ENCODE measurements at regions not wholly inside any gene's neighbourhood (a gene's known extent, or its start where the extent isn't known, plus 50 kb on each side); places are given as distances from the start of the nearest gene placed in this dataset.
"Not testable (repeated sequence)": the region's sequence is repeated elsewhere in the genome, so short reads cannot be mapped to it uniquely, and the experiment has no call there.

DNA sequence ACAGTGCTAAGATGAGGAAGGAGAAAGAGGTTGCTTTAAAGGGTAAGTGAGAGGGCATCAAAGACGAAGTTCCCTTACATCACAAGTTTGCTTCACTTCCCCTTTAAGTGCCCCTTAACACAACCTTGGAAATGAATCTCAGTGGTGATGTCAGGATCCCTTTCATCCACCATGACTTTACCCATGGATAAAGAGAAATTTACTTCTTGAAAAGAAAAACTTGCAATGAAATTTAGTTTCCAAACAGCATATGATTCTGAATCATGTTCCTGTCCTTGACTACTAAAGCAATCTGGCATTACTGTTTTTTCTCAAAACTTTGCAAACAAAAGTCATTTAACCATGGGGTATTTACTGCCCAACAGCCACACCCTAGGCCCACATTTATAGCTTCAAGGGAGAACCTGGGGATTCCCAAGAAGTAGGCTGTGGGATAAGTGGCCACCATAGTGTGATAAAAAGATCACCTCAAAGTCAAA, 135.9 kb downstream of the ITGB8 start:
- no peak for DNase-seq

DNA sequence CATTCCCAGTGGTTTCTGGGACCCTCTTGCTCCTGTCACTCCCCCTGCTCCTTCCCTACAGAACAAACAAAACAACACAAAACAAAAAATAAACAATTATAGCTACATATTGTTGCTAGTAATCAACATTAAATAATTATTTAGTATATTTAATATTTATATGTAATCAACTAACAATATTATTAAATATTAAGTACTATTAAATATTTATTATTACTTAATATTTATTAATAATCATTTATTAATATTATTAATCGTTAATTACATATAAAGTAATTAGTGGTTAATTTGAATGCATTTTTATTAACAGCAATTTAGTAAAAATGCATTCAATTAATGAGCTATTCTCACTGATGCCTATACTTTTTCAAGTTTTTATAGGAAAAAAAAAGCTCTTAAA, 139.4 kb downstream of the ITGB8 start:
- no peak for DNase-seq

GRCh38 chr7:20470726-20471125, 140.0 kb downstream of the ITGB8 start:
- no peak for DNase-seq

GRCh38 chr7:20474249-20474648, 141.2 kb upstream of the ABCB5 start:
- no peak for DNase-seq

DNA sequence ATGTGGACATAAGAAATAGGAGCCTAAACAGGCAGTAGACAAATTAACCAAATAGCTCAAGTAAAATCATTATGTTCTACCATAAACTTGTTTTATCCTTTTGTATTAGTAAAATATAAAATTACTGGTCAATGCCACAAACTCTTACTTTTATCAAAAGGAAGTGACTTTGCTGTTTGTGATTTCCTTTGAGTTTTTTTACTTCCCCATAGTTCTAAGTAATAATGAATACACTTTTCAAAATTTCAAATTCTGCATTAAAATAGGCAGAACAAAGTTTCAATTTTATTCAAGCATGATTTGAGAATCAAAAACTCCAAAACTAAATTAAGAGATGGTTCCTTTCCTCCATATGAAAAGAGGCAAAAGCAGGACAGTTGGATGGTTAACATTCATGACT, 139.7 kb upstream of the ABCB5 start:
- DNase-seq = no peak

DNA sequence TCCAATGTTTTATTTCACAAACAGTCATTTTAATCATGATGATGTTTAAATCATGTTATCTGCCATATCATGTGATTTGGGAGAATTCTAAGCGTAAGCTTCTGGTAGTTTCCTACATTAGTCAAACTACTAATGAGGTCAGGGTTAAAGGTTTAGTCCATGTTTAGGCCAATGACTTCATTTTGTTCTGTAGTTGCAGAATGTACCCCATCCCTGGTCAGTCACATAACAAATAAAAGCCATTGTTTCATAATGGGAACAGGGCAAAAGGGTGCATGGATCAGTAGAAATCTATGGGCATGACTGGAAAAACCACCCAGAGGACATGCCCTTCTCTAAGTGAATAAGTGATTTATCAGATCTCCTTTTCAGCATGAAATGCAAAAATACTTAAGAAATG, 138.4 kb upstream of the ABCB5 start:
- DNase-seq = no peak

DNA sequence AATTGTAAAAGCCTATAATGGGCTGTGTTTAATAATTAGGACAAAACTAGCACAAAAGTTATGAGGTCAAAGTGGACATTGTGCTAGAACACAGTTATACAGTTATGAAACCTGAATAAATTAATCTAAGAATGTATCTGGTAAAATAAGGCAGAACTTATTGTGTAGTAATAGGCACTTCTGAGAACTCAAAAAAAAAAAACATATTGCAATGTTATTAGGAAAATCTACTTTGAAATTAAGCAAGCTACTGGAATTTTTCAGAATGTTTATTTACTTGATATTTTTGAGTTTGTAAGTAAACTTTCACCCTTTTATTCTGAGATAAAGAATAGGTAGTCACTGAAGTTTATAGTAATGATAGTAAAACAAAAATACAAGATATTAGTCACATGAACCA, 135.8 kb upstream of the ABCB5 start:
- no peak for DNase-seq

DNA sequence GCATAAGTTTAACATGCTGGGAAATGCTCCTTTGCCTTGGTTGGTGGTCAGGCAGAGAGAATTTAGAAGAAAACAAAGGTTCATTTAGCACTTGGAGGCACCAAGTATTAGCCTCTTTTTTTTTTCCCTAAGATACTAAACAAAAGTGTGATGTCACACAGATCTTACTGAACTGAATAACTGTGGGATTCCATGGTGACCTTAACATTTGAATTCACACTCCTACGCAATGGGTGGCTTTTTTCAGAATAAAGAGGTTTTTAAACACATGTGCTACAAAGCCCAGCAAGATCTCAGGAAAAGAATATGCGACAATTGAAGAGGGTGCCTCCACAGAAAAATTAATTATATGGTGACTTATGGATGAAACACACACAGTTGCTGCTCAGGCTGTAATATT, 133.4 kb upstream of the ABCB5 start:
- DNase-seq = no peak

DNA sequence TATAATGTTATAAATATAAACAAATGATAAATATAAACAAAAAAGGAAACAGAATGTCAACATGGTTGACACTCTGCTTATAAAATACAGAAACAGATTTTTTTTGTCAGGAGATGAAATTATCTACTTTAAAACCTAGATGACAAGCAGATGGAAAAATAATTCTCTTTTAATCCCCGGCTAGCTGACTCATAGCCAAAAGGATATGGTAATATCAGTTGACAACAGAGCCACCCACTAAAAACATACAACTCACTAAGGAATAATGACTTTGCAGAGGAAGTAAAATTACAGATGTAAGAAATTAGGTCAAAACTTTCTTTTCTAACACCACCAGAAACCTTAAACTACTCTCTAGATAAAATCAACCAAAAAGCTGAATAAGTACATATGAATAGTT, 131.1 kb upstream of the ABCB5 start:
- no peak for DNase-seq

DNA sequence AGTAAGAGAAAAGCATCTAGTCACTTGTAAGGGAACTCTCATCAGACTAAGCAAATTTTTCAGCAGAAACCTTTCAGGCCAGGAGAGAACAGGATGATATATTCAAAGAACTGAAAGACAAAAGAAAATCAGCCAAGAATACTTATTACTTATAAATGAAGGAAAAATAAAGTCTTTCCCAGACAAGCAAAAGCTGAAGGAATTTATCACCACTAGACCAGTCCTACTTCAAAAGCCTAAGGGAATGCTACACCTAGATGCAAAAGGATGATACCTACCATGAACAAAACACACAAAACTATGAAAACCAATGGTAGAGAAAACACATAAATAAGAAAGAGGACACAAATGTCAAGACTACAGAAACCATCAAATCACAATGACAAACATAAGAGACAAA, 126.6 kb upstream of the ABCB5 start:
- DNase-seq = no peak

DNA sequence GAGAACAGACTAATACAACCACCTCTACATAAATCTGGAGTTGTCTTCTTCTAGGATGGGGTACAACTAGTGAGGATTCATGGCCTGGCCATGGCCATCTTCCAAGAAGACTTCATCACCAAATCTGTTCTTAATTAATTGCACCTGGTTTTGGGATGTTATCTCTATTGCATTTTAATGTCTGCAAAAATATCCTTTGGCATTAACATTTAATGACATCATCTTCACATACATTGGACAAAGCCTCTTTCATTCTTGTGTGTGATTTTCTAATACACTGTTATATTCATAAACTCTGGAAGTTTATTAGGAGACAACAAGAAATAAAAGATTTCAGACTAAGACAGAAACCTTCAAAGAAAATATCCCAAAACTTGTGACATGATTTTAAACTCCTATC, 124.2 kb upstream of the ABCB5 start:
- DNase-seq = no peak

DNA sequence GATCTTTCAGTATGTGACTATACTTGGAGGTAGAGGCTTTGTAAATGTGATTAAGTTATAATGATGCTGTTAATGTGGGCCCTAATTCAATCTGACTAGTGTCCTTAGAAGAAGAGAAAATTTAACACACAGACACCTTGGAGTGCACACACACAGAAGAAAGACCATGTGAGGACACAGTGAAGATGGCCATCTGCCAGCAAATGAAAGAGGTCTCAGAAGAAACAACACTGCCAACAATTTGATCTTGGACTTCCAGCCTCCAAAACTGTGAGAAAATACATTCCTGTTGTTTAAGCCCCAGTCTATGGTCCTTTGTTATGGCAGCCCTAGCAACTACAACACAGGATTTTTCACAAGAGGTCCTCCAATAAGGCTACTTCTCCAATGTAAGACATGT, 120.9 kb upstream of the ABCB5 start:
- no peak for DNase-seq

DNA sequence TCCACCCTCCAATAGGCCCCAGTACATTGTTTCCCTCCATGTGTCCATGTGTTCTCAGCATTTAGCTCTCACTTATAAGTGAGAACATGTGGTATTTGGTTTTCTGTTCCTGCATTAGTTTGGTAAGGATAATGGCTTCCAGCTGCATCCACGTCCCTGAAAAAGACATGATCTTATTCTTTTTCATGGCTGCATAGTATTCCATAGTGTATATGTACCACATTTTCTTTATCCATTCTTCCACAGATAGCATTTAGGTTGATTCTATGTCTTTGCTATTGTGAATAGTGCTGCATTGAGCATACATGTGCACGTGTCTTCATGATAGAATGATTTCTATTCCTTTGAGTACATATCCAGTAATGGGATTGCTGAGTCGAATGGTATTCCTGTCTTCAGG, 114.0 kb upstream of the ABCB5 start:
- DNase-seq = not testable (repeated sequence)

DNA sequence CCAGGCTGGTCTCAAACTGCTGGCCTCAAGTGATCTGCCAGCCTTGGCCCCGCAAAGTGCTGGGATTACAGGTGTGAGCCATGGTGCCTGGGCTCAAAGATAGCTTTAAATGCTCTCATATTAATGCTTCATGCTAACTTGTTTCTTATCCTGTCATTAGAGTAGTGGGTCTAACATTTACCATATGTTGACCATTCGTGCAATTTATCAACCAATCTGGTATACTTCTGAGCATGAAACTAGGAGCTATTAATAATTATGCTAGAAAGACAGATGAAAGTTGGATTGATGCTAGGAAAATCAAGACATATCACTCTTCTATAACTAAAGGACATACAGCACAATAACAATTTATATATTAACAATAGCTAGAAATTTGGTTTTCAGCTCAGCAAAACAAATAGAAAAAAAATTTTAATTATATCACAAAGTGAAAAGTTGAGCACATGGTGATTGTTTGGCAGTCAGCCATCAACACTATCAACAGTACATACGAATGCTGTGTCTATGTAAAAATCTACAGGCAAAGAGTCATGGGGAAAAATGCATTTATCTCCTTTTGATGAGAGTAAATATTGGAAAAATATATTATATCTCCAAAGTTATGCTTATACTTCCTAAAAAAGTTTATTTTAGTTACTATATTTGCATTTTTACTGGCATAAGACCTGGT, 112.1 kb upstream of the ABCB5 start:
- no peak for DNase-seq

DNA sequence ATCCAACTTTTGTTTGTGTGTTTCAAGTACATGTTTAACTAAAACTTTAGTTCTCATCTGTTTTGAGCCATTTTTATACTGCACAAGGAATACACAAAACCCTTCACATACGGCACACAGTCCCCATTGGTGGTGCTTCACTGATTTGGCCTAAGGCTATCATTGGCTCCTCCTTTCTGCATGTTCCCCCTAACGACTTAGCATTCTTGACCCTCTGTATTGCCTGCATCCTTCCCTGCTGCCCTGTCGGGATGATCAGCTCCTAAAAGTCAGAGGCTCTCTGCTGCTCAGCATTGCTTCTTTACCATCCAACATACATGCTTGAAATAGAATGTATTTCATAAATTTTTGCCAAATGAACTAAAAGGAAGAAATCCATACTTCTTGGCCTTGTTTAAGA, 111.4 kb upstream of the ABCB5 start:
- DNase-seq = no peak

DNA sequence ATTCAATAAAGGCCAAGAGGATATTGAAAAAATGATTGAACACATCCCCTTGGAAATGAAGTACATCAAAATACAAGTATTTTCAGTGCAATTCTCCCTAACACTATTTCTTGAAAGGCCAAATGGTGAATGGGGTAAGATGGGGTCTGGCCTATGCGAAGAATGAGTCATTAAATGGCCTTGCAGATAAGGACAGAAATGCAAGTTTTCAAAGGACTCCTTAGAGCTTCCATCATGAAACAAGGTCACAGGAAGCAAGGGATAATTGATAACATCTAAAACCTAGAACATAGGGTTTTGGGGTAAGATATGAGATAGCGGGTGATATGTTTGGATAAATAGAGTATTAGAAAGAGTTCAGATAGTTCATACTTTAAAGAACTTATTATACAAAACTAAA, 109.3 kb upstream of the ABCB5 start:
- DNase-seq = no peak

DNA sequence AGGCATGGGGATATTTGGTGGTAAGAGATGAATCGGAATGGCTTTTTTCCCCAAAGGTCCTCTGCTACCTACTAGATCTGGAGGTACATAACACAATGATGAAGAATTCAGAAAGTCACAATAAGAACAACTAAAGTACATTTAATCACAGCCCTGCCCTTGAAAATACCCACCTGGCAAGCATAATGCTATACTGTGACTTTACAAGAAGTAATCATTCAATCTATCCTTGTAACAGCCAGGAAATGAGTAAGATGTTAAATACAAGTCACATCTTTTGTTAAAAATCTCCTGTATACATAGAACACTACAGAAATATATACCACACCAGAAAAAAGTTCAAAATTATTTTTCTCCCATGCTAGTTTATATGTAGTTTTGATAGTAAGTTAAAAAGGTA, 108.3 kb upstream of the ABCB5 start:
- no peak for DNase-seq

- DNase-seq = no peak
Measured at GRCh38 chr7:20508109-20508508, 107.4 kb upstream of the ABCB5 start.

DNA sequence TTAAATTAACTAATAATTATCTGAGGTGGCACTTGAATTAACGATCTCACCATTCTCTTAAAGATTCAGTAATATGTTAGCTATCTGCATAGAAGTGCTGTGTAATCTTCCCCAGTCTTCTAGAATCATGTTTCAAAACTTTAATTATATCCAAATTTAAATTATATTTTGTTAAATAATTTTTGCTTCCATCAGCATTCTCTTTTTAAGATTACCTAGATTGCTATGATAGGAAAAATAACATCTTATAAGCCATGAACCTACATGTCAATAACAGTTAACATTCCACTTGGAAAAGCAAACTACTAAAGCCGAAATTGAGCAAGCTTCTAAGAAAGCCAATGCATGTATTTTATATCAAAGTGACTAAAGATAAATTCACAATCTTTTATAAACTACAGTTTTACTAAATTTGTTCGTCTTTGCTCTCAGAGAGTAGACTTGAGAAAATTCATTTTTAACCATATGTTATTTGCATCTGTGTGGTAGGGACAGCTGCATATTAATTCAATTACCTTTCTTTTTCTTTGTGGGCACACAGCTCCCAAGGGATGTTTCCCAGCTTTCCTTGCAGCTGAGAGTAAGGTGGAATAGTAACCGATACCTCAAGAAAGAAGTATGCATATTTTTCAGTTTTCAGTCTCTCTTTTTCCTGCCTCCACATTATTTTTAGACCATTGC, 105.4 kb upstream of the ABCB5 start:
- no peak for DNase-seq

- no peak for DNase-seq
Measured at GRCh38 chr7:20510573-20510900, 104.9 kb upstream of the ABCB5 start.

- no peak for DNase-seq
Measured at GRCh38 chr7:20513341-20513740, 102.1 kb upstream of the ABCB5 start.

DNA sequence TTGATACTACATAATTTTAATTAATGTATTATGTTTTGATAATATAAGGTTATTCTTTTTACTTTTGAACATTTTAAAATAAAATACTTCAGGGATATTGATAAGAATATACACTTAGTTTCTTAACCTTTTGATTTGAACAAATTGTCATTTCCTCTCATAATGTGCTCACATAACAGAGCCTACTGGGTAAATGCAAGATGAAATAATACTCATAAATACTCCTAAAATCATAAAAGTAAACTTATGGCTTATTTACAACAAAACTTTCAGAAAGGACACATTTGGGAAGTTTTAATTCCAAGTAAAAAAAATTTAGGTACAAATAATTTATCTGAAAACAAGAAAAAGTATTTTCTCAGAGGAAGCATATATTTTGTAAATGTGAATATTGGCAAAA, 101.6 kb upstream of the ABCB5 start:
- no peak for DNase-seq

DNA sequence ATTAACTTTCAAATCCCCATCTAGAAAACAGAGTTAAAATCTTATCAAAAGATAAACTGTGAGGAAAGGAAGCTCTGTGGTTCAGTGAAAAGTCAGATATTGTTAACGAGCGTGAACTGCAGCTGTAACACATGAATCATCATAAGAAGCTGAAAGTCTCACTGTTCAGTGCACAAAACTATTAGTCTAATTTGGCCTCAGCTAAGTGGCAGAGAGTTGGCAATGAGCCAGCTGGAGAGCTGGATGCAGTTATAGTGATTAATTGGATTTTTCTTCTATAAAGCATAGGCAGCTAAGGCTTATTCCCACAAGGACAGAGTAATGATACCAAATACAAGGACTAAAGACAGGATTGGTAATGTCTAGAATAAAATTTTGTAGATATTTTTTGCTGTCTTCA, 101.1 kb upstream of the ABCB5 start:
- peak; percentile 14 for DNase-seq

DNA sequence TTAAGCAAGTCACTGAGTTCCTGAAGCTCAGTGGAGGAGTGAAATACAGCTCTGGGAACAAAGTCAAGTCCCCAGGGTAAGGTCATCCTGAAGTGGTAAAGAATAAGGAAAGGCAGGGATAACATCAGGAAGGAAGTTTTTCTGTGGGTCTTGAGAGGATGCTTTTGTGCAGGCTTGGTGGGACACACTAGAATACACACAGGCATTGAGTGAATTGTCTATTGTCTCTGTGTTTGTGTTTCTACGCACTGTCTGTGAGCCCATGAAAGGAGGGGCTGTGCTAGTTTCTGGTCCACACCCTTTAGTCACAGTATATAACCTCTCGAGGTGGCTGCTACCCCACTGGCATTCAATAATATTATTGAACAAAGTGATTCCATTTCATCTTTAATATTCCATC, 95.8 kb upstream of the ABCB5 start:
- DNase-seq = no peak

- DNase-seq = no peak
Measured at GRCh38 chr7:20520530-20520929, 94.9 kb upstream of the ABCB5 start.
